ENCODE measurements at regions not wholly inside any gene's neighbourhood (a gene's known extent, or its start where the extent isn't known, plus 50 kb on each side); places are given as distances from the start of the nearest gene placed in this dataset.

DNA sequence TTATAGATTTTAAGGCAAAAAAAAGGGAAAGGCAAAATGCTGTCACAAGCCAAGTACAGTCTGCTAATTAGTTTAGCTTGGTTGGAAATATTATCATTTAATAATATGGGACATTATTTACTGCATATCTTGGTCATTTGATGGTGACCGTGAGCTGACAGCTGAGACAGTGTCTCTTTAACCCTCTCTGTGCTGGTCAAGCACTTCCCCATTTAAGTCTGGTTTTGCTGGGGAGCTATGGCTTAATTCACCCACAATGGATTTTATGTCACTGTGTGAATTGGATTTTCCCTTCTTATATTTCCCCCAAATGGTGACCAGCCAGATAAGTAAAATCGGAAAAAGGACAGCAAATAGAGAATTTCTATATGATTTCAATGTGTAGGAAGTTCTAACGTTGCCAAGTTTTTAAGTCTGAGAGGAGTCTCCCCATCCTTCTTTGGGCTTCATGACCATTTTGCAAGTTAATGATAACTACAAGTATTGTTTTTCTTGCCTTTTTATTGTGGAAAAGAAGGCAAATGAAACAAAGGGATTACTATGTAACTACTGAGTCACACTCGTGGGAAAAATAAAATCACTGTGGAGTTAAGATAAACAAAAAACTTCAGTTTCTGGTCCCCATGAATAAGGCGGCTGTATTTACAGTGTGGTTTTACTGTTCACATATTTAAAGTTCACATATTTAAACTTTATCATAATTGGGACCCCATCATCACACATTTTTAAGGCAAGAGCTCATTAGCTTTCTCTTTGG, 373.5 kb downstream of the NR2F2 start:
- H3K27ac ChIP-seq, result no peak overlapping the region
- DNase-seq (ENCODE audit: low spot score), result no peak
- no peaks in the 10 kb centered on the region for H3K9me3 ChIP-seq
- no peaks in the 10 kb centered on the region for H3K4me1 ChIP-seq (replicated peaks)
- H3K27me3 ChIP-seq (replicated peaks; ENCODE audit: insufficient read depth), result no peaks in the 10 kb centered on the region
- 56% methylated on average over 5 of the region's 5 CpGs for WGBS
- intact Hi-C loops (cut with DNase I), result no loop called here
- H3K4me3 ChIP-seq, result no peak overlapping the region
- no peaks in the 10 kb centered on the region for H3K36me3 ChIP-seq
- no peak for TF ChIP-seq POLR2AphosphoS5 (IDR thresholded peaks at IDR 0.05)
- TF ChIP-seq POLR2A (IDR thresholded peaks at IDR 0.05), result no peak
- TF ChIP-seq, protein P1, sequence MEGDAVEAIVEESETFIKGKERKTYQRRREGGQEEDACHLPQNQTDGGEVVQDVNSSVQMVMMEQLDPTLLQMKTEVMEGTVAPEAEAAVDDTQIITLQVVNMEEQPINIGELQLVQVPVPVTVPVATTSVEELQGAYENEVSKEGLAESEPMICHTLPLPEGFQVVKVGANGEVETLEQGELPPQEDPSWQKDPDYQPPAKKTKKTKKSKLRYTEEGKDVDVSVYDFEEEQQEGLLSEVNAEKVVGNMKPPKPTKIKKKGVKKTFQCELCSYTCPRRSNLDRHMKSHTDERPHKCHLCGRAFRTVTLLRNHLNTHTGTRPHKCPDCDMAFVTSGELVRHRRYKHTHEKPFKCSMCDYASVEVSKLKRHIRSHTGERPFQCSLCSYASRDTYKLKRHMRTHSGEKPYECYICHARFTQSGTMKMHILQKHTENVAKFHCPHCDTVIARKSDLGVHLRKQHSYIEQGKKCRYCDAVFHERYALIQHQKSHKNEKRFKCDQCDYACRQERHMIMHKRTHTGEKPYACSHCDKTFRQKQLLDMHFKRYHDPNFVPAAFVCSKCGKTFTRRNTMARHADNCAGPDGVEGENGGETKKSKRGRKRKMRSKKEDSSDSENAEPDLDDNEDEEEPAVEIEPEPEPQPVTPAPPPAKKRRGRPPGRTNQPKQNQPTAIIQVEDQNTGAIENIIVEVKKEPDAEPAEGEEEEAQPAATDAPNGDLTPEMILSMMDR (IDR thresholded peaks at IDR 0.05), result no peak

DNA sequence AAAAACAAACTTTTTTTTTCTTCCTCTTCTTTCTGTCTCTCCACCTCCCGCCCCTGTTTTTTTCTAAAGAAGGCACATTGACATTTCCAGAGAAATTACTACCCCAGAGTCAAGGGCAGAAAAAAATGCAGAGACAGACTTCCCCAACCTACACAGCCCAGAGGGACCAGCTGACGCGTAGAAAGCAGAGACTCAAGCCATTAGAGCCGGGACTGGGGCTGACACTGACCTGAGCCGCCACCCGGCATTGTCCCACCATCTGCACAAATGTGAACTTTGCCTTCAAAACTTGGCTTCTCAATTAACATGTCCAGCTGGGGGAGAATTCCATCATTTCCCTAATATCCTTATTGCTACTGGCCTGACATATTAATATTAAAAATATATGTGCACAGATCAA, 385.6 kb downstream of the NR2F2 start:
- 53% methylated on average over 6 of the region's 6 CpGs for WGBS
- TF ChIP-seq, protein P1 (IDR thresholded peaks at IDR 0.05), result no peak
- TF ChIP-seq POLR2A (IDR thresholded peaks at IDR 0.05) (no peak), POLR2AphosphoS5 (IDR thresholded peaks at IDR 0.05) (no peak)
- Histone ChIP-seq H3K4me1 (replicated peaks) (no peaks in the 10 kb centered on the region), H3K27ac (no peak overlapping the region), H3K9me3 (no peaks in the 10 kb centered on the region), H3K27me3 (replicated peaks; ENCODE audit: insufficient read depth) (no peaks in the 10 kb centered on the region), H3K4me3 (no peak overlapping the region), H3K36me3 (no peaks in the 10 kb centered on the region)
- intact Hi-C loops (cut with DNase I), result no loop called here
- no peak for DNase-seq (ENCODE audit: low spot score)

DNA sequence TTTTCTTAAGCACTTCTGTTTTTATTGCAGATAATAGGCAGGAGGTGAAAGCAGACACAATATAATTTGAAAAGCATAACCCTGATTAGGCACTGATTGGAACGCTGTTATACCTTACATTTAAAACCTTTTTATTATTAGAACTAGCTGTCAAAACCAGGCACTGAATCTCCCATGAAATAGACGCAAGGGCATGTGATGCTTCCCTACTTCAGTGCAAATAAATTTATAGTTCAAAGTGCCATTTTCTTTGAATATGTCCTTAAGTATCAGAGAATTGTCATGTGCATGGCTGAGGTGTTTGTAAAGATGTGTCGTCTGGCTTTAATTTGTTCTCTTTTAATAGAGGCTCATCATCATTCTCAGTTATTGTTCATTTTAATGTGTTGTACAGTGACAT, 386.0 kb downstream of the NR2F2 start:
- H3K4me1 ChIP-seq (replicated peaks), result no peaks in the 10 kb centered on the region
- intact Hi-C loops (cut with DNase I), result no loop called here
- no peak overlapping the region for H3K4me3 ChIP-seq
- TF ChIP-seq POLR2AphosphoS5 (IDR thresholded peaks at IDR 0.05) (no peak), POLR2A (IDR thresholded peaks at IDR 0.05) (no peak)
- TF ChIP-seq, protein P1 (IDR thresholded peaks at IDR 0.05), result no peak
- 73% methylated on average over 3 of the region's 3 CpGs for WGBS
- no peaks in the 10 kb centered on the region for H3K27me3 ChIP-seq (replicated peaks; ENCODE audit: insufficient read depth)
- H3K9me3 ChIP-seq, result no peaks in the 10 kb centered on the region
- no peaks in the 10 kb centered on the region for H3K36me3 ChIP-seq
- no peak for DNase-seq (ENCODE audit: low spot score)
- no peak overlapping the region for H3K27ac ChIP-seq

DNA sequence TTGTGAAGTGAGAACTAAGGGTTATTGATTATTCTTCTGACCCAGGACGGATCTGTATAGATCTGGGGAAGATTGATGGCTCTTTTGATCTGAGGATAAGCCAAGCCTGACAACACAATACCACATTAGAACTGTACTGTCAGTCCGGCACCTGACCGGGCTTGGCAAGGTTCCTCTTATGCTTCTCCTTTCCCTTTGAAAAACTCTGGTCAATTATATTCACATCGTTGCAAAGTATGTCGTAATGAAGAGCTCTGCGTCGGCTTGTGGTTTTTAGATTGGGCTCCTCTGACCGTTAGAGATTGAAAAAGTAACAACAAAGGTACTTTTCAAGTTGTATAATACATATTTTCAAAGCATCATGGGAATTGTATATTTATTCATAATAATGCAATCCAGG, 389.8 kb downstream of the NR2F2 start:
- no peak overlapping the region for H3K27ac ChIP-seq
- H3K36me3 ChIP-seq, result no peaks in the 10 kb centered on the region
- no peak for DNase-seq (ENCODE audit: low spot score)
- WGBS, result 53% methylated on average over 8 of the region's 8 CpGs
- no peaks in the 10 kb centered on the region for H3K4me1 ChIP-seq (replicated peaks)
- H3K27me3 ChIP-seq (replicated peaks; ENCODE audit: insufficient read depth), result no peaks in the 10 kb centered on the region
- TF ChIP-seq, protein P1 (IDR thresholded peaks at IDR 0.05), result no peak
- TF ChIP-seq POLR2AphosphoS5 (IDR thresholded peaks at IDR 0.05) (no peak), POLR2A (IDR thresholded peaks at IDR 0.05) (no peak)
- intact Hi-C loops (cut with DNase I), result no loop called here
- H3K9me3 ChIP-seq, result no peaks in the 10 kb centered on the region
- no peak overlapping the region for H3K4me3 ChIP-seq

DNA sequence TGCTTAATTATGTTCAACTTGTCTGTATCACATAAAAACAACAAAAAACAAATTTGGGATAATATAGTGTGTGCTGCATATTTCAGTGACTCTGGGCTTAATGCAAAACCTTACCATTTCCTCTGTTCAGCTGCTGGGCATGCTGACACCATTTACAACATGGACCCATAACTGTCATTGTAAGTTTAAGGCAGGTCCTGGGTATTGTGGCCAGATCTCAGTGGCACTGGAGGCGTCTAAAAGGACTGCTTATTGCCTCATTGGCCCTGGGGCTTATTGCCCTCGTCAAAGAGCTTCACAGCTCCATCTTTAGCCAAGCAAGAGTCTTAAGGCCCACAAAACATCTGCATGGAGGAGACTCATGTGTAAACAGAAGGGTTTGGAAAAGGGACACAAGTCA, 390.2 kb downstream of the NR2F2 start:
- no peak for DNase-seq (ENCODE audit: low spot score)
- intact Hi-C loops (cut with DNase I), result no loop called here
- Histone ChIP-seq H3K27ac (no peak overlapping the region), H3K27me3 (replicated peaks; ENCODE audit: insufficient read depth) (no peaks in the 10 kb centered on the region), H3K4me1 (replicated peaks) (no peaks in the 10 kb centered on the region), H3K9me3 (no peaks in the 10 kb centered on the region), H3K4me3 (no peak overlapping the region), H3K36me3 (no peaks in the 10 kb centered on the region)
- no peak for TF ChIP-seq POLR2AphosphoS5 (IDR thresholded peaks at IDR 0.05)
- TF ChIP-seq POLR2A (IDR thresholded peaks at IDR 0.05), result no peak
- TF ChIP-seq, protein P1 (IDR thresholded peaks at IDR 0.05), result no peak
- 24% methylated on average over 2 of the region's 2 CpGs for WGBS

Data from prostate gland (tissue), 2 donors.